LNCaP clone FGC (cell line): ENCODE measurements at regions not wholly inside any gene's neighbourhood (a gene's known extent, or its start where the extent isn't known, plus 50 kb on each side); places are given as distances from the start of the nearest gene placed in this dataset.

ENCODE experiments used
- DNase-seq: peaks from one replicate; pipeline ENCODE4 v3.0.0-alpha.2; 2011; ENCODE audit warnings: low read depth
- H3K4me3 ChIP-seq: 2 replicates; pipeline ENCODE4 v1.5.1; 2011; ENCODE audit warnings: mild to moderate bottlenecking, low read depth, low read length, control low read depth
- TF ChIP-seq, protein P1 (sequence below): IDR thresholded peaks from 2 replicates; pipeline ENCODE4 v1.5.1; 2012; ENCODE audit warnings: mild to moderate bottlenecking; ENCODE audit not compliant: control insufficient read depth, insufficient read depth; ENCODE audit errors: extremely low read depth

DNA sequence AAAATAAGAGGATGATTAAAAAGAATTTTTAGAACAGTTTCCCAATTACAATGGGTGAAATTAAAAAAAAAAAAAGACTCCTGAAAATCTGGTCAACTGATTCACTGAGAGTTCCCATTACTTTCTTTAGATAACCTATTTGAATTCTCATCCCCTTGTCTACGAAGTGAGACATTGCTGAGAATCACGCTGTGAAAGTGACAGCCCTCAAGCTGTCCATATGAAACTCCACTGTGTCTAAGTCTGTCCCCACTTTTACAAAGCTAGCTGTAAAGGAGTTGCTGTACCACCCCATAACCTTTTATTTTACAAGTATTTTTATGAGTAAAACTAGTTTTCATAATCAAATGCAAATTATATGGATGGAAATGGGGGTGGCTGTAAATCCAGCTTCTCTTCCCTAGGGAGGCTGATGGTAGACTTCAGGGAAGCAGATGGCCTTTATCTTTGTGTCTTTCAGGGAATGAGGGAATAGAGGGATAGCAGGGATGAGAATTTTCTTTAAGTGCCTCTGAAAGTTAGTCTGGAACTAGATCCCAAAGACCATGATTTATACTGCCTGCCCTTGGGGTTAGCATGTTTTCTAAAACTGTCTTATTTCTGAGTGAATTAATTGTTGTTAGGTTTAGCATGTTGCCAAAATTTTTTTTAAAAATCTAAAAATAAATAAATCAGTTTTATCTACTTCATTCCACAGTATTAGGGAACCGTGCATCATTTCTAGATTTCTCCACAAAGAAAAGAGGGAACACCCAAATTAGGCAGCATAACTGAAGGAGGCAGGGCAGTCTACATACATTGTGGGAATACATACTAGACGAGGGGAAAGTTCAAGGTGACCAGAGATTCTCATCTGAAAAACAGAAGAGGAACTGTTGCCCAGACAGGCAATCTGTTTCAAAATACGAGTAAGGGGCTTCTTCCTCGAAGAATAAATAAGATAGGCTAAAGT lies 1219.1 kb downstream of the UQCRFS1 start:
- H3K4me3 ChIP-seq, result no peak overlapping the region
- TF ChIP-seq, protein P1, sequence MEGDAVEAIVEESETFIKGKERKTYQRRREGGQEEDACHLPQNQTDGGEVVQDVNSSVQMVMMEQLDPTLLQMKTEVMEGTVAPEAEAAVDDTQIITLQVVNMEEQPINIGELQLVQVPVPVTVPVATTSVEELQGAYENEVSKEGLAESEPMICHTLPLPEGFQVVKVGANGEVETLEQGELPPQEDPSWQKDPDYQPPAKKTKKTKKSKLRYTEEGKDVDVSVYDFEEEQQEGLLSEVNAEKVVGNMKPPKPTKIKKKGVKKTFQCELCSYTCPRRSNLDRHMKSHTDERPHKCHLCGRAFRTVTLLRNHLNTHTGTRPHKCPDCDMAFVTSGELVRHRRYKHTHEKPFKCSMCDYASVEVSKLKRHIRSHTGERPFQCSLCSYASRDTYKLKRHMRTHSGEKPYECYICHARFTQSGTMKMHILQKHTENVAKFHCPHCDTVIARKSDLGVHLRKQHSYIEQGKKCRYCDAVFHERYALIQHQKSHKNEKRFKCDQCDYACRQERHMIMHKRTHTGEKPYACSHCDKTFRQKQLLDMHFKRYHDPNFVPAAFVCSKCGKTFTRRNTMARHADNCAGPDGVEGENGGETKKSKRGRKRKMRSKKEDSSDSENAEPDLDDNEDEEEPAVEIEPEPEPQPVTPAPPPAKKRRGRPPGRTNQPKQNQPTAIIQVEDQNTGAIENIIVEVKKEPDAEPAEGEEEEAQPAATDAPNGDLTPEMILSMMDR, result no peak
- no peak for DNase-seq

DNA sequence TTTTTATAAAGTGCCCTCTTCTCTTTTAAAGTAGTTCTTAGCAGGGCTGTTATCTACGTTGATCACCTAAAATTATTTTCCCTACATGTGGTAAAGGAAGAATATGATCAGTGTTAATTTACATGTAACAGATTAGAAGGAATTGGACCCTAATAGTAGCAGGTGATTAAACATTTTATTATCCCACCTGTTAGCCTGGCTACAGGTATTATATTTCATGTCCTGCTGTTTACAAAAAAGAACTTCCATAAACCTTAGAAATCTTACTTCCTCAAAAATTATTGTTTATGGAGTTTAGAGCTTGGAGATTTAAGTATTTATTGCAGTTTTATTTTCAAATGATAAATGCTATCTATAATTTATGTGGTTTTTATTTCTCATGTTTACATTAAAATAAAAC lies 1226.7 kb downstream of the UQCRFS1 start:
- TF ChIP-seq, protein P1, result no peak
- no peak for DNase-seq
- H3K4me3 ChIP-seq, result no peak overlapping the region

DNA sequence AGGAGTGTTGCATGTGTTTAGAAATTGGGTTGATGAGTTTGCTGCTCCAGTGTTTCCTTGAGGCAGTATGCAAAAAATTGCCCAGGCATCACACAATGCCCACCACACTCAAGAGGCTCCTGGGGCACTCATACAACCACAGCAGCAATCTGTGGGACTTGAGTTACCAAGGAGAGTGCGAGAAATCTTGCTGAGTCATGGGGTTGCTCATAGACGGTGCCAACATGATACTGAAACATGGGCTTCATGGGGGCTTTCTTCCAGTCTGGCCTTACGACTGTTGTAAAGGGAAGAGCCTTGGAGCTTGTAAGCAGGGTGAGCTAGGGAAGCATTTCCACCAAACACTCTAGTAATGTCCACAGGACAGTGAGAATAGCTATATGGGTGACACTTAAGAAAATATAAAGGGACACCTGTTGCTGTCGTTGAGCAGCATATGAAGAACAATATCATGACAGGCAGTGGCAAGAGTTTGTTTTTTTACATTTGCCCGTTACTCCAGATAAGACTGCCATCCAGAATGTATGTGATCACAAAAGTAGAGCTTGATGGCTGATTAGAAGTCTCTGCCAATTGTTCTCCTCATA lies 1237.4 kb downstream of the UQCRFS1 start:
- no peak overlapping the region for H3K4me3 ChIP-seq
- TF ChIP-seq, protein P1, result no peak
- DNase-seq, result no peak

DNA sequence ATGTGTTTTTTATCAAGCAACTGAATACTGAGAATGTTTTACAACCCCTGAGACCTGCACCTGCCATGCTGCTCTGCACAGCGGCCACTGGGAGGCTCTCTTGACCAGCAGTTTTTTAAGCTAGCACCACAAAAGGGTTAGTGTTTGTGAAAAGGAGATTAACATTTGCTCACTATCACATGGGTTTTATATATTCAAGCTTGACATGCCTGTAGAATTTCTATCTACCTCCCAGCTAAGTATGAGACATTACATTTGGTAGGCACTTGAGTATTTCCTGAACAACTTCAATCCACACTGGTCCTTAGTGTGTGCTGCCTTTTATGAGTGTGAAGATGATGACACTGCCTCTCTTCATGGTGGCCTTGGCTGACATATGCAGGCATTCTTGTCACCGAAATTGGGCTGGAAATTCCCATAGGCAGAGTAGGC lies 1238.9 kb downstream of the UQCRFS1 start:
- TF ChIP-seq, protein P1, result peak; percentile 88
- DNase-seq, result no peak

DNA sequence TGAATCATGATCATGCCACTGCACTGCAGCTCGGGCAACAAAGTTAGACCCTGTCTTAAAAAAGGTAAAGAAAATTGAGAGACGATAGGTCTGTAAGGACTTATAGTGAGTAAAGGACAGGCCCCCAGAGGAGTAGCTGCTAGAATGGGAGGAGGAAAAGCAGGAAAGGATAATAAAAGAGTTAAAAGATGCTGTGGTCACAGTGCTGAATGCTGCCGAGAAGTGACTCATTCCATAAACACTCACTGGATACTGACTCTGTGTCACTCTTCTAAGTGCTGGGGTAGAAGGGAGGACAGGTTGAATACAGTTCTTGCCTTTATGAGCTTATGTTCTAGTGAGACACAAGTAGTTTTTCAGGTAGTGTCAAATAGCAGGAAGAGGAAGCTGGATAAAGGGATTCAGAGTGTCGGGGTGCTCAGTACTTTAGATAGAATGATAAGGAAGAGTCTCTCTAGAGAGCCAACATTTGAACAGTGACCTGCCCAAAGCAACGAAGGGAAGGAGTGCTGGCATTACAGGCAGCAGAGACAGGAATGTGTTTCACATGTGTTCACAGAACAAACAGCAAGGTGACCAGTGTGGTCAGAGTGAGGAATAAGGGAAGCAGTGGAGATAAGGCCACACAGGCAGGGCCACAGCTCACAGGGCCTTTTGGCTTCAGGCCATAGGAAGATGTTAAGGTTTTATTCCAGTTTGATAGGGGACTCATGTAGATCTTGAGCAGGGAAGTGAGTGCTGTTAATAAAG lies 1240.5 kb downstream of the UQCRFS1 start:
- H3K4me3 ChIP-seq, result no peak overlapping the region
- no peak for DNase-seq
- TF ChIP-seq, protein P1, result no peak

More for the DNA sequence above, 1238.9 kb downstream of the UQCRFS1 start:
- no peak overlapping the region for H3K4me3 ChIP-seq

DNA sequence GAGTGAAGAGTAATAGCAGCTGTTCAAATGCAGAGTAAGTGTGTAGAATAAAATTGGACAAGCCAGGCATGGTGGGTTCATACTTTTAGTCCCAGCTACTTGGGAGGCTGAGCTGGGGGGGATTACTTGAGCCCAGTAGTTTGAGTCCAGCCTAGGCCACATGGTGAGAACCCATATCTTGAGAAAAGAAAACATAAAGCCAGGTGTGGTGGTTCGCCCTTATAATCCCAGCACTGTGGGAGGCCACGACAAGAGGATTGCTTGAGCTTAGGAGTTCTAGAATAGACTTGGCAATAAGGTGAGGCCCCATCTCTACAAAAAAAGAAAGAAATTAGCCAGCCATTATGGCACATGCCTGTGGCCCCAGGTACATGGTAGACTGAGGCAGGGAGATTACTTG lies 1241.1 kb downstream of the UQCRFS1 start:
- TF ChIP-seq, protein P1, result no peak
- H3K4me3 ChIP-seq, result no peak overlapping the region
- no peak for DNase-seq
